HepG2 (cell line): ENCODE measurements at regions not wholly inside any gene's neighbourhood (a gene's known extent, or its start where the extent isn't known, plus 50 kb on each side); places are given as distances from the start of the nearest gene placed in this dataset.

ENCODE experiments used
- ATAC-seq: fragments of 200-7000 bp; cut with Tn5 transposase; 3 replicates; pipeline ENCODE4 v1.9.1; 2020; ENCODE audit warnings: mild to moderate bottlenecking, moderate library complexity
- BruUV-seq: library from RNA; stranded (reverse); fragments of 400-500 nt; replicated peaks from 2 replicates; lab custom pipeline; 2021; lab: Mats Ljungman, UMichigan
- CTCF ChIA-PET: fragments of 300-600 bp; formaldehyde crosslinking; extraction: SDS; loops from one replicate; lab custom pipeline; 2021; ENCODE audit warnings: low total read pairs, inconsistent platforms, low intra/inter-chr PET ratio; lab: Yijun Ruan, JAX
- POLR2A ChIA-PET: fragments of 350-600 bp; sonication (Branson Sonifier 250); formaldehyde crosslinking; loops from one replicate; lab custom pipeline; 2020; ENCODE audit warnings: antibody characterized with exemption, inconsistent platforms; lab: Yijun Ruan, JAX
- DNase-seq: peaks from one replicate; pipeline ENCODE4 v3.0.0-alpha.2; 2015; ENCODE audit warnings: low spot score
- FAIRE-seq: peaks from 3 replicates; lab custom pipeline; 2011; peaks lifted over from hg19 to GRCh38; lab: Jason Lieb, UNC
- H2AFZ ChIP-seq: one replicate; pipeline ENCODE4 v1.6.1; 2011; ENCODE audit warnings: low read length, inconsistent platforms
- H3K27ac ChIP-seq: fragments of 300-600 bp; 3 replicates; pipeline ENCODE4 v1.8.0; 2011; ENCODE audit warnings: mixed run types, mild to moderate bottlenecking, mixed read lengths, low read length, inconsistent platforms; ENCODE audit not compliant: insufficient read depth; ENCODE audit errors: extremely low read length
- H3K27me3 ChIP-seq, 2 experiments: fragments of 200-600 bp in 1 of 2; 2 replicates in 1 of 2; 3 replicates in 1 of 2; pipeline versions ENCODE4 v1.6.0 to v1.8.0; 2011; ENCODE audit warnings: low read length in 2 of 2, mild to moderate bottlenecking in 2 of 2, moderate library complexity in 2 of 2, inconsistent platforms in 1 of 2; ENCODE audit not compliant: insufficient read depth in 2 of 2, control insufficient read depth in 1 of 2
- H3K36me3 ChIP-seq, 2 experiments: fragments of 200-600 bp in 1 of 2; replicated peaks in 1 of 2; 2 replicates in 1 of 2; 3 replicates in 1 of 2; pipeline versions ENCODE4 v1.5.1 to v1.8.0; 2011; ENCODE audit warnings: low read length in 2 of 2, inconsistent platforms in 1 of 2; ENCODE audit not compliant: insufficient read depth in 2 of 2, control insufficient read depth in 1 of 2
- H3K4me1 ChIP-seq: 2 replicates; pipeline ENCODE4 v1.5.1; 2012; ENCODE audit warnings: low read length, inconsistent platforms; ENCODE audit not compliant: insufficient read depth
- H3K4me2 ChIP-seq: 2 replicates; pipeline ENCODE4 v1.6.0; 2011; ENCODE audit warnings: low read depth, low read length, inconsistent platforms
- H3K4me3 ChIP-seq, 3 experiments: fragments of 200-600 bp in 1 of 3; sonication (generic), shearing (Covaris generic) in 1 of 3; replicated peaks in 1 of 3; 2 replicates each; pipeline ENCODE4 v1.5.1; 2011 to 2016; ENCODE audit warnings: low read length in 3 of 3, inconsistent platforms in 2 of 3, low read depth in 2 of 3, mild to moderate bottlenecking in 2 of 3, control low read depth in 1 of 3, mixed read lengths in 1 of 3; ENCODE audit not compliant: insufficient read depth in 1 of 3
- H3K79me2 ChIP-seq: one replicate; pipeline ENCODE4 v1.6.1; 2011; ENCODE audit warnings: low read length, inconsistent platforms; ENCODE audit not compliant: insufficient read depth
- H3K9ac ChIP-seq: 2 replicates; pipeline ENCODE4 v1.6.0; 2011; ENCODE audit warnings: mild to moderate bottlenecking, low read depth, low read length, inconsistent platforms; ENCODE audit not compliant: insufficient read depth
- H3K9me3 ChIP-seq: 2 replicates; pipeline ENCODE4 v1.5.1; 2012; ENCODE audit warnings: mild to moderate bottlenecking, low read length
- H4K20me1 ChIP-seq: 2 replicates; pipeline ENCODE4 v1.6.0; 2011; ENCODE audit warnings: inconsistent platforms, mild to moderate bottlenecking, low read length, moderate library complexity; ENCODE audit not compliant: insufficient read depth
- NAIF1 ChIP-seq: sonication (generic); formaldehyde crosslinking; IDR thresholded peaks from 2 replicates; pipeline ENCODE4 v1.5.0; 2020; ENCODE audit warnings: mild to moderate bottlenecking, missing genetic modification reagents, borderline replicate concordance
- SNAPC4 ChIP-seq: sonication (generic); formaldehyde crosslinking; IDR thresholded peaks from 2 replicates; pipeline ENCODE4 v1.4.0; 2020; ENCODE audit warnings: mild to moderate bottlenecking, missing genetic modification reagents
- ZNF30 ChIP-seq: sonication (generic); formaldehyde crosslinking; IDR thresholded peaks from 2 replicates; pipeline ENCODE4 v1.5.0; 2020; ENCODE audit warnings: mild to moderate bottlenecking, missing genetic modification reagents
- WGBS: methylation state at CpG from one replicate; pipeline ENCODE4 v1.1.6; 2017; ENCODE audit warnings: low lambda C conversion rate; 5-methylcytosine and 5-hydroxymethylcytosine counted together
- in situ Hi-C: cut with HindIII; loops from 2 replicates; pipeline ENCODE4 v1.10.0; 2017; ENCODE audit warnings: low pct_unique_long_range_greater_than_20kb; ENCODE audit not compliant: extremely low pct_ligation_motif_present
- intact Hi-C: fragments of 100-400 bp; cut with micrococcal nuclease; formaldehyde crosslinking; loops from one replicate; pipeline ENCODE4 v1.10.0; 2022; ENCODE audit not compliant: unreplicated experiment

GRCh38 chr7:118575393-118575948 lies 351.0 kb downstream of the ANKRD7 start:
- Histone ChIP-seq H4K20me1 (no peaks in the 10 kb centered on the region), H3K9me3 (no peaks in the 10 kb centered on the region; the same call in 1 of the 2 replicates), H3K4me1 (no peaks in the 10 kb centered on the region), H3K36me3 (no peaks in the 10 kb centered on the region), H2AFZ (no peak overlapping the region), H3K4me3 (no peak overlapping the region), H3K27ac (no peak overlapping the region), H3K27me3 (no peaks in the 10 kb centered on the region), H3K79me2 (no peaks in the 10 kb centered on the region), H3K4me2 (no peak overlapping the region), H3K9ac (no peak overlapping the region)
- no peak for ATAC-seq
- TF ChIP-seq NAIF1 (CRISPR knock-in tag) (no peak), SNAPC4 (CRISPR knock-in tag) (no peak), ZNF30 (CRISPR knock-in tag) (no peak)
- intact Hi-C loops, result no loop called here
- POLR2A ChIA-PET, result no interaction called here
- no peak for FAIRE-seq
- WGBS, result 0% methylated on average over 1 of the region's 1 CpG
- BruUV-seq, result no TSS peak
- CTCF ChIA-PET, result no interaction called here
- DNase-seq, result no peak
- in situ Hi-C loops, result no loop called here
